ENCODE measurements at regions not wholly inside any gene's neighbourhood (a gene's known extent, or its start where the extent isn't known, plus 50 kb on each side); places are given as distances from the start of the nearest gene placed in this dataset.
A peak's percentile ranks its signal among the peaks of the same experiment; 100 is the strongest.

GRCh38 chrX:38919202-38919601 lies 117.9 kb downstream of the MID1IP1 start:
- DNase-seq, result no peak
- H3K9me3 ChIP-seq, result no peaks in the 10 kb centered on the region
- H3K36me3 ChIP-seq, result no peaks in the 10 kb centered on the region
- no peak overlapping the region for H3K4me3 ChIP-seq
- H3K27me3 ChIP-seq, result no peaks in the 10 kb centered on the region

GRCh38 chrX:38919853-38920528 lies 118.7 kb downstream of the MID1IP1 start:
- H3K4me3 ChIP-seq, result no peak overlapping the region
- H3K36me3 ChIP-seq, result no peaks in the 10 kb centered on the region
- no peaks in the 10 kb centered on the region for H3K9me3 ChIP-seq
- no peak for DNase-seq
- H3K27me3 ChIP-seq, result no peaks in the 10 kb centered on the region

GRCh38 chrX:38923451-38923969 lies 122.3 kb downstream of the MID1IP1 start:
- H3K36me3 ChIP-seq, result no peaks in the 10 kb centered on the region
- no peaks in the 10 kb centered on the region for H3K9me3 ChIP-seq
- DNase-seq, result no peak
- H3K27me3 ChIP-seq, result no peaks in the 10 kb centered on the region
- no peak overlapping the region for H3K4me3 ChIP-seq

- Histone ChIP-seq H3K36me3 (no peaks in the 10 kb centered on the region), H3K9me3 (no peaks in the 10 kb centered on the region), H3K4me3 (no peak overlapping the region), H3K27me3 (no peaks in the 10 kb centered on the region)
- DNase-seq, result no peak
Measured at GRCh38 chrX:38927592-38927991, 126.3 kb downstream of the MID1IP1 start.

GRCh38 chrX:38929966-38930421 lies 128.7 kb downstream of the MID1IP1 start:
- peak; percentile 70 for DNase-seq
- Histone ChIP-seq H3K36me3 (no peaks in the 10 kb centered on the region), H3K9me3 (no peaks in the 10 kb centered on the region), H3K4me3 (no peak overlapping the region), H3K27me3 (no peaks in the 10 kb centered on the region)

GRCh38 chrX:38930474-38930873 lies 129.2 kb downstream of the MID1IP1 start:
- Histone ChIP-seq H3K27me3 (no peaks in the 10 kb centered on the region), H3K36me3 (no peaks in the 10 kb centered on the region), H3K9me3 (no peaks in the 10 kb centered on the region), H3K4me3 (no peak overlapping the region)
- no peak for DNase-seq

GRCh38 chrX:38935561-38935960 lies 134.3 kb downstream of the MID1IP1 start:
- Histone ChIP-seq H3K36me3 (no peaks in the 10 kb centered on the region), H3K4me3 (no peak overlapping the region), H3K9me3 (no peaks in the 10 kb centered on the region), H3K27me3 (no peaks in the 10 kb centered on the region)
- no peak for DNase-seq

GRCh38 chrX:38937400-38937799 lies 136.1 kb downstream of the MID1IP1 start:
- H3K9me3 ChIP-seq, result no peaks in the 10 kb centered on the region
- H3K4me3 ChIP-seq, result no peak overlapping the region
- H3K27me3 ChIP-seq, result no peaks in the 10 kb centered on the region
- DNase-seq, result no peak
- H3K36me3 ChIP-seq, result no peaks in the 10 kb centered on the region

GRCh38 chrX:38937926-38938325 lies 136.7 kb downstream of the MID1IP1 start:
- no peaks in the 10 kb centered on the region for H3K27me3 ChIP-seq
- no peaks in the 10 kb centered on the region for H3K9me3 ChIP-seq
- no peaks in the 10 kb centered on the region for H3K36me3 ChIP-seq
- H3K4me3 ChIP-seq, result no peak overlapping the region
- no peak for DNase-seq

- no peaks in the 10 kb centered on the region for H3K27me3 ChIP-seq
- peak; percentile 4 for DNase-seq
- no peaks in the 10 kb centered on the region for H3K36me3 ChIP-seq
- H3K9me3 ChIP-seq, result no peaks in the 10 kb centered on the region
- H3K4me3 ChIP-seq, result no peak overlapping the region
Measured at GRCh38 chrX:38939067-38939466, 137.8 kb downstream of the MID1IP1 start.

GRCh38 chrX:38940547-38940946 lies 139.3 kb downstream of the MID1IP1 start:
- H3K36me3 ChIP-seq, result no peaks in the 10 kb centered on the region
- no peaks in the 10 kb centered on the region for H3K27me3 ChIP-seq
- H3K9me3 ChIP-seq, result no peaks in the 10 kb centered on the region
- no peak overlapping the region for H3K4me3 ChIP-seq
- DNase-seq, result no peak

GRCh38 chrX:38941675-38942074 lies 140.4 kb downstream of the MID1IP1 start:
- H3K36me3 ChIP-seq, result no peaks in the 10 kb centered on the region
- no peak overlapping the region for H3K4me3 ChIP-seq
- DNase-seq, result no peak
- H3K9me3 ChIP-seq, result no peaks in the 10 kb centered on the region
- no peaks in the 10 kb centered on the region for H3K27me3 ChIP-seq

GRCh38 chrX:38943120-38943519 lies 141.9 kb downstream of the MID1IP1 start:
- no peak for DNase-seq
- Histone ChIP-seq H3K9me3 (no peaks in the 10 kb centered on the region), H3K4me3 (no peak overlapping the region), H3K27me3 (no peaks in the 10 kb centered on the region), H3K36me3 (no peaks in the 10 kb centered on the region)

GRCh38 chrX:38948046-38948445 lies 146.8 kb downstream of the MID1IP1 start:
- DNase-seq, result no peak
- no peaks in the 10 kb centered on the region for H3K27me3 ChIP-seq
- H3K36me3 ChIP-seq, result no peaks in the 10 kb centered on the region

GRCh38 chrX:38954520-38954919 lies 153.3 kb downstream of the MID1IP1 start:
- Histone ChIP-seq H3K9me3 (no peaks in the 10 kb centered on the region), H3K4me3 (no peak overlapping the region), H3K36me3 (no peaks in the 10 kb centered on the region), H3K27me3 (no peaks in the 10 kb centered on the region)
- DNase-seq, result no peak

More at GRCh38 chrX:38948046-38948445, 146.8 kb downstream of the MID1IP1 start:
- Histone ChIP-seq H3K9me3 (no peaks in the 10 kb centered on the region), H3K4me3 (no peak overlapping the region)

GRCh38 chrX:38959736-38960135 lies 158.5 kb downstream of the MID1IP1 start:
- Histone ChIP-seq H3K27me3 (no peaks in the 10 kb centered on the region), H3K36me3 (no peaks in the 10 kb centered on the region), H3K4me3 (no peak overlapping the region), H3K9me3 (no peaks in the 10 kb centered on the region)
- no peak for DNase-seq

- H3K4me3 ChIP-seq, result no peak overlapping the region
- H3K36me3 ChIP-seq, result no peaks in the 10 kb centered on the region
- DNase-seq, result no peak
- H3K27me3 ChIP-seq, result no peaks in the 10 kb centered on the region
- no peaks in the 10 kb centered on the region for H3K9me3 ChIP-seq
Measured at GRCh38 chrX:38960137-38960536, 158.9 kb downstream of the MID1IP1 start.

- no peaks in the 10 kb centered on the region for H3K27me3 ChIP-seq
- no peak overlapping the region for H3K4me3 ChIP-seq
- no peaks in the 10 kb centered on the region for H3K36me3 ChIP-seq
- H3K9me3 ChIP-seq, result no peaks in the 10 kb centered on the region
- no peak for DNase-seq
Measured at GRCh38 chrX:38961936-38962335, 160.7 kb downstream of the MID1IP1 start.
